GM19043 (cell line): ENCODE measurements at regions not wholly inside any gene's neighbourhood (a gene's known extent, or its start where the extent isn't known, plus 50 kb on each side); places are given as distances from the start of the nearest gene placed in this dataset.

Experiments used
- ATAC-seq: cut with Tn5 transposase; IDR thresholded peaks from one replicate; pipeline ENCODE4 v1.9.1; 2021; ENCODE audit warnings: low read depth; ENCODE audit not compliant: unreplicated experiment

DNA sequence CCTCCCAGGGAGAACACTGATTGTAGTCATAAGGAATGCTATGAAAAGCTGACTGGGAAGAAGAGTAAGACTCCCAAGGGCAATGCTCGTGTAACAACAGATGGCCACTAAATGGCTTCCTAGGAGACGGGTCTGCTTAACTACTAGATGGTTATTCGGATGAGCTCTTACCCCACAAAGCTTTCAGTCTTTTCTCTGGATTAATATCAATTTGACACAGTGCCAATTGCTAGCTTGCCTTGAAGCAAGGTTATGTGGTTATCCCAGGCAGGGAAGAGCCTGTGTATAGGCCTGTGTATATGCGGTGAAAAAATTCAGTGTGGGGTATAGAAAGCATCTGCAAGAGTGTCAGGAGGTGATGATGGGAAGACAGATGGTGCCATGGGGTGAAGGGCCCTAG is 86.4 kb upstream of the NOX3 start:
- no peak for ATAC-seq

DNA sequence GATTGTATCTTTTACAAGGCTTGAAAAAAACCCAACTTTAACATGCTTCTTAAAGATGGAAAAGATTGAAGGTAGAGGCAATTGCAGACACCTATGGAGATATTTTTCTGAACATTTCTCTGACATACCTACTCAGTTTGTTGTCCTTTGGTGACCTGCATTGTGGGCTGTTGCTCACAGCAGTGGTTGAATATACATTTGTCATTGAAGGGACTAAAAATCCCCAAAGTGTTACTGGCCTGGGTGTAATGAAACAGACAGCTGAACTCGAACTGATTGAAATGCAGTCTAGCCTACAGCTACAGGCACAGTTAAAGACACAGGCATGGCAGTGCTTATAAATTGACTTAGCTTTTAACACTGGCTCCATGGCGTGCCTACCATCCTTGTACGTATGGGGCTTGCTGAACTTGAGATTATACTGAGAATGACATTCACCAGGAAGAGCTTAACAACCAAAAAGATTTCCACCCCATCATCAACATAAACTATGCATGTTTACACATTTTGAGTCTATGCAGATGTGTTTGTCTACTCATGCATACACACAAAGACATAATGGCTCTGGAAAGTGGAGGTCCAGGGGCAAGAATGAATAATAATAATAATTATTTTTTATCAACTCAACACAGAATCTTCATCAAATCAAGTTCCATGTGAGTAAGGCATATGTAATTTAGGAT is 83.2 kb upstream of the NOX3 start:
- no peak for ATAC-seq

DNA sequence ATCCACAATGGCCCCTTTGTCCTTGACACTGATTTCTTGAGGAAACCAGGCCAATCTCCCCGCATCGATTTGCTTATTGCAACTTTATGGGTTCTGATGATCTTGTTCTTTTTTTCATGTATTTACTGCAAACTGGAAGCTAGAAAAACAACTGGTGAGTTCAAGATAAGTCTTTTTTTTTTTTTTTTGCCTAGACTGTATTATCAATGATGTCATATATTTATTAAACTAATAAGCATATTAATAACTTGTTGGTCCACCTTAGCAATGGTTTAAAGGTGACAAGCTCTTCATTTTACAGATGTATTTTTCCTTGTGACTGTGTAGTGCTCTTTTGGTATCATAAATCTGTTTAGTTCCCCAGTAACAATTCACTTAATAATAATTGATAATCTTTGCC is 79.0 kb upstream of the NOX3 start:
- ATAC-seq: no peak

DNA sequence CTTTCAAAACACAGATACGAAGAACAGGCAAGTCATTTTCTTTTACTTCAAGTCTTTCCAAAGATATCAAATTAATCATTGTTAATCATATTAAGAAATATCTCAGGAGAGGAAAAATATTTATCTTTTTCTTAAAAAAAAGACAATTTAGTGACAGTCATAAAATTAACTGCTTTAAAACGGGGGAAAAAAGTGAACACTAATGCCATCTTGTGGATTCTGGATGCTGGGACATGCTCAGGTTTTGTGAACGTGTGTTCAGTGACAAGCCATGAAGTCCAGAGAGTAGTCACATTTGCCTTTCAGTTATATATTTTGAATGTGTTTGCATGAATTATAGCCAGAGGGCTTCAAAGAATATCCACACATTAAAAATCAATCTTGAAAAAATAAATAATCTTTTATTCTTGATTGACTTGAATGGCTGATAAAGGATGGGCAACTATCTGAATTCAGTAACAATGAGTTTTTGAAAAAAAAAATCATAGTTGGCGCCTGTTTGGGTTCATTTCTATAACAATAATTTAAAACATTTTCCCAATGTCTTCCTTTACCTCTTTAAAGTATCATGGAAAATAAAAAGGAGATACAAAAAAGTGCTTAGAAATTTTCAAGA is 74.7 kb upstream of the NOX3 start:
- ATAC-seq: peak; percentile 64

DNA sequence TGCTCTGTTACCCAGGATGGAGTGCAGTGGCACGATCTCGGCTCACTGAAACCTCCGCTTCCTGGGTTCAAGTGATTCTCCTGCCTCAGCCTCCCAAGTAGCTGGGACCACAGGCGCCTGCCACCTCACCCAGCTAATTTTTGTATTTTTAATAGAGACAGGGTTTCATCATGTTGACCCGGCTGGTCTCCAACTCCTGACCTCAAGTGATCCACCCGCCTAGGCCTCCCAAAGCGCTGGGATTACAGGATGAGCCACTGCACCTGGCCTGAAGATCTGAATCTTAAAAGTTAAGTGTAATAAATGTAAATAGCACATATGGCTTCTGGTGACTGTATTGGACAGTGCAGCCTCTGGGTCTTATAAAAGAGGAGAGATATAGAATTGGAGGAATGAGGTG is 74.2 kb upstream of the NOX3 start:
- ATAC-seq: peak; percentile 22

DNA sequence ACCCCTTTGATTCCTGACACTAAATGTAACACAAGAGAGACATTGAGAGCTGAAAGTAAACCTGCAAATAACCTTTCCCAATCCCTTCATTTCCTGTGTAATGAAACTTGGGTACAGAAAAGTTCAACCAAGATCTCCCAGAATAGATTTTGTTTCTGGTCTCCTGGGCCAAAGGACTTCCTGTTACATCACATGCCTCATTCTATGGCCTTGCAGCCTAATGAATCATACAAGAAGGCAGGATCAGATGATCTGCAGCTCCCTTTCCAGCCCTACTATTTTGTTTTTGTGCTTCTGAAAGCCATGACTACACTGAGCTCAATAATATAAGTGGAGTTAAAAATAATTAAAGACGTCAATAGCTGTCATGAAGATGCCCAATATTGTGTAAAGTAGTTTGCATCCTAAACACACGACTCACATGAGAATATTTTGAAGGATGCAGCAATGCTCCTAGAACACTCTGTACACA is 73.4 kb upstream of the NOX3 start:
- ATAC-seq: no peak

DNA sequence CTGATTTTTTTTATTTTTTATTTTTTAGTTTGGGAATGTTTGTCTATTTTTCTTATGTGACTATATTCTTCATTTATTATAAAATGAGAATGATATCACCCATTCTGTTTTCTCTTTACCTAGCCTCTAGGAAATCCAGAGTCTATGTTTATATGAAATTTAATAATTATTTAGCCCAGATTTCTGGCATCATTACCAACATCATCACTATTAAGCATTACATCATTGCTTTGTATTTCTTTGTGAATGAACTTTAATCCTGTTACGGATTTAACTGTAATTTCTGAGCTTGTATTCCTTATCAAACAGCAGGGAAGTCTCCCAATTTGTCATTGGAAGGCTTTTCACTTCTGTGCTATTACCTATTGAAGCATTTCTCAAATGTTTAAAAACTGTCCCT is 72.7 kb upstream of the NOX3 start:
- ATAC-seq: no peak

DNA sequence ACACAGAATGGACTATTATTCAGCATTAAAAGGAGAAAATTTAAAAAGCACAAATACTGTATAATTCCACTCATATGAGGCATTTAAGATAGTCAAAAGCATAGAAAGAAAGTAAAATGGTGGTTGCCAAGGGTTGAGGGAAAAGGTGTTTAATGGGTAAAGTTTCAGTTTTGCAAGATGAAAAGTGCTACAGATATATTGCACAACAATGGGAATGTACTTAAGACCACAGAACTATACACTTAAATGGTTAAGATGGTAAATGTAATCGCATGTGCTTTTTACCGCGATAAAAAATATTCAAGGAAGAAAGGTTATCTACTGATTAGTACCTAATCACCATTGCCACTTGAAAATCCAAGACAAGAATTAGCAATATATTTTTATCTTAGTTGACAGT is 71.8 kb upstream of the NOX3 start:
- no peak for ATAC-seq

DNA sequence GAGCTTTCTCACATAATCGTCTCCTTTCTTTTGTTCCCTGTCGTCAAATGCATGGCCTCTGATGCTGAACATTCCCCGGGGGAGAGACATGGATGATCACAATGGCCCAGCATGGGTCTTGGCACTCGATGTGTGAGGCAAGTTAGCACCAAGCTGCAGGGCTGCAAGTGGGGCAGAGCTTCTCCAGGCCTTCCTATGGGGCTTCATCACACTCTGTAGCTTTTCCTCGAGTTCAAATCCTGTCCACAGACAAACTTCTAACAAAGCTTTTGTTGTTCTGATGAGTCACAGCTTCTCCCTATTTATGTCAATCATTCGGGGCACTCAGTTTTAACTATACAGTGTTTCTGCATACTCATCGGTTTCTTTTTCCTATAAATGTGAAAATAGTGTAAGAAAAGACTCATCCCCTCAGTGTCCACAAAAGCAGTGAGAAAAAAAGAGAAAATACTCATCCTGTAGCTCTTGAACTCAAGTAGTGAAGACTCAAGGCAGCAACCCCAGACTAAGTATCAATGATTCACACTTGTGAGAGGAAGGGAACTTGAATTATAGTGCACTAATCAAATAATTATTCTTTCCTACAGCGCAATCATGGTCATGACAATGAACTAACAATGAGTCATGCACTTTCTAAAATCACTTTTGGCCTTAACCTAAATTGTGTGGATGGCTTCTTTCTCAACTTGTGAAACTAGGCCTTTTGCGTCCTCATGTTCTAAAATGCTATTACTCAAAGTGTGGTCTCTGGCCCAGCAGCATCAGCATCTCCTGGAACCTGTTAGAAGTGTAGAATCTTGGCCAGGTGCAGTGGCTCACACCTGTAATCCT is 68.4 kb upstream of the NOX3 start:
- ATAC-seq: no peak

DNA sequence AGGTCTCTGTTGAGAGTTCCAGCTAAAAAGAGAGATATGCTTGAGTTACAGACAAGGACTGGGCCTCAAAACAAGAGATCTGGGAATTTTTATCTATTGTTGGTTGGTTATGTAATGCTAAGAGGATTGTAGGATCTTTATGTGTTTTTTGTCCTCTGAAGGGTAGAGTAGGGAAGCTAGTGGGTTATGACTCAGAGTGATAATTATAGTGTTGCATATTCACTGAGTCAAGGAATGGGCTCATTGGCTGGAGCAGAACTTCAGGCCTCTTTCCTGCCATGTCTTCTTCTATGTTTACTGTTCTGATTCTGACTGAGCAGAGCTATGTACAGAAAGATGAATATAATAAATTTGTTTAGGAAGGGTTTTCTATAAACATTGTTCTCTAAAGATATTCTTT is 66.1 kb upstream of the NOX3 start:
- ATAC-seq: no peak

DNA sequence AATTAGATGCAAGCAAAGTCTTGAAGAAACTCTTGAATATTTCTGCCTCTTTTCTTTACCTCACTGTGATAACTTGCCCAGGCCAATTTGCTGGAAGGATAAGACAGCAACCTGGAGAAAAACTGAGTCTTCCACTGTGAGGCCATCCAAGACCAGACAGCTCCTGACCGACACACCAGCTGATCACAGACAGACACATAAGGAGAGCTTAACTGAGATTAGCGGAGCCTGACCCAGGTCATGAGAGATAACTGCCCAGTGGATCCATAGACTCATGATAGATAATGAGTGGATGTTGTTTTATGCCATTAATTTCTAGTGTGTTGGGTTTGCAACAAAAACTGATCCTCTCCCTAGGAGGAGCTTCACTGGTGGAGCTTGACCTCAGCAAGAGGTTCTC is 64.4 kb upstream of the NOX3 start:
- ATAC-seq: no peak

DNA sequence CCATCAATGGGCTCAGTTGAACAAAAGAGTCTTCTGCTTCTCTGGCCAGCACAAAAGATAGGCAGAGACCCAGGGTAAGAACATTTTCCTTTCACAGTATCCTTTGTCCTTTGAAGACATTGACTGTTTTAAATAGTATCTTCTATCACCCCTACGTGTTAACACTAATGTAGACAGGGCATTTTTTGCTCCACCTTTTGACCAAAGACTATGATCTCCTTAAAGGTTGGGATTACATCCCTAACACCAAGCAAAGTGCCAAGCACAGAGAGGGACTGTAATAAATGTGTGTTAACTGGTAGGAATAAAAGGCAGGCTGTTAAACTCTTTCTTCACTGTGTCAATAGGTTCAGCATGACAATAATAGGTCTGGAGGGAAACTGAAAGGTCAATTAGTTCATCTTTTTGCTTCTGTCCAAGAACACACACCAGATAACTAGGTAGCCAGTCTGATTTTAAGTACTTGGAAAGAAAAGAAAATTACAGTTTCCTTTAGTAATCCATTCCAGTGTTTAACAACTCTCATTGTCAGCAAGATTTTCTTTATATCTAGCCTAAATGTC is 63.6 kb upstream of the NOX3 start:
- ATAC-seq: no peak

DNA sequence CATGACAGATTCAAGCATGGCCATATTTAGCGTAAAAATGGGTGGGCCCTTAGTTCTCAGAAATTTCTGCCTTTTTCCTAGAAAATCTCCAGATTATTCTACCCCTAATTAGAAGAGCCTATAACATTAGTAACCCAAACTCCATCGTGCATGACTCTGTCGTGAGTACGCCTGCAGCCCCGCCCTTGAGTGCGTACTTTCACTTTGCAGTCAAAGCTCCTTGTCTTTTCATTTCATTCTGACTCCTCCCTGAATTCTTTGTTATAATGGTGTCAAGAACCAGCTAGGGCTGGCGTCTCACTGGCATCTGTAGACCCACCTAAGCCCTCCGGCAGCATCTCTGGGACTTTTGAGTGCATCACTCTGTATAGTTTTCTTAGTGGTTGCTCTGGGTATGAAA is 61.7 kb upstream of the NOX3 start:
- no peak for ATAC-seq

DNA sequence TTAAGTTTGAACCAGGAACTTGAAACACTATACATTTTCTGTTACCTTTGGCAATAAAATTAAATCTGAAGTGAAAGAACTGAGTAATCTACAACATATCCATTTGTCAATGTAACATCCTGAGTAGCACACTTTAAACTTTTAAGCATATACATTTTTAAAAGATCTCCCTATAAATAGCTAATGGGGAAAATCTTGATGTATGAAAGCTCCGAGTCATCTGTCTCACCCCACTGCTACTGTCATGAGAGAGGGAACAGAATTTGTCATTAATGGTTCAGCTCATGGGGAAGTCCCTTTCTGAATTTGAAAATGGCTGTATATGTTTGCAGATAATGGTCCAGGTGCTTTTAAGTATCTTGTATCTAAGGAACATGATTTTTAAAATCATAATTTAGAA is 55.2 kb upstream of the NOX3 start:
- ATAC-seq: peak; percentile 69

DNA sequence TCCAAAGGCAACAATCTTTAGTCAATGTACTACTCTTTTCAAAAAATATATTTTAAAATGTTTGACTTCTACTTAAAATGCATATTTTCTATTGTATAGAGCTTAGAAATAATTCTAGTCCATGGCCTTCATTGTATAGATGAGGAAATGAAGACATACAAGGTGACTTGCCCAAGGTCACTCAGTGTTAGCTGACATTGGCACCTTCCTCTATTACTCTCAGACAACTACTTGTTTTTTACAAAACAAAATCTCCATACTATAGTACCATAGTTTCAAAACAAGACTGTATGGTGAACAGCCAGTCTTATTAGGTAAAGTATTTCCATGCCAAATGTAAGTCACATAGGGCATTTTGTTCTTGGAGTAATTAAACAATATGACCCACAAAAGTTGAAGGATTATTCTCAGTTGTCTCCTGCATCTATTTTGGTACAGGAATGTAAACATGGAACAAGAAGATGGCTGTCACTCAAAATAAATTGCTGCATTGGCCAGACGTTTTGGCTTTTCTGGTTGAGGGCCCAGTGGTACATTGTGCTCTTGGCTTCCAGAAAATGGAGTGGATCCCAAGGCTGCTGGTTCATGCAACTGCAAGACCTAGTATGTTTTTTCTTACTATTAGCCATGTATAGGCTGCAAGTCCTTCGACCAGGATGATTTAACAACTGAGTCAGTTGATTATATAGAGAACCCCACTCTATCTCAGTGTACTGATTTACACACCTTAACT is 54.3 kb upstream of the NOX3 start:
- no peak for ATAC-seq

DNA sequence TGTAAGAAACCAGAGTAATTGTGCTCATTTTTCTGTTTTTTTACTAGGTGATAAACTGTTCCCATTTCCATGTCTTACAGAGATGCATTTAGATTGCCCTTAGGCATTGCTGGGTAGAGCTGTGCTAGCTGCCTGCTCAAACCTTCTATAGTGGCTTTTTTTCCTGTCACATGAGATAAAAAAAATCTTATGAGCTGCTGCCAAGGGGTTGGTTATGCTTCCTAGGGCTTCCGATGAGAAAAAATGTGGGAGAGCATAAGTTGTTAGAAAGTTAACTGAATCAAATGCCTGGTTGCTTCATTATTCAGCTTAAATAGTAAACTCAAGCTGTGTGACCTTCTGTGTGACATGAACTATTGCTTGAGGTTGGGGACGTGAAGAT is 50.0 kb upstream of the NOX3 start:
- no peak for ATAC-seq
